ENCODE measurements at regions not wholly inside any gene's neighbourhood (a gene's known extent, or its start where the extent isn't known, plus 50 kb on each side); places are given as distances from the start of the nearest gene placed in this dataset.

- TF ChIP-seq EP300 (IDR thresholded peaks at IDR 0.05; ENCODE audit: low read depth) (no peak), CTCF (IDR thresholded peaks at IDR 0.05) (no peak)
Measured at GRCh38 chrX:39301036-39301435, 499.8 kb downstream of the MID1IP1 start.

Measured in transverse colon (tissue), 3 donors.